Head of caudate nucleus (tissue), 42 donors: ENCODE measurements at regions not wholly inside any gene's neighbourhood (a gene's known extent, or its start where the extent isn't known, plus 50 kb on each side); places are given as distances from the start of the nearest gene placed in this dataset.

Experiments
- DNase-seq, 42 donors: peaks; one replicate each; pipeline versions ENCODE4 v3.0.0 to v3.0.0-alpha.2; 2020 to 2021; ENCODE audit warnings: mixed read lengths in 7 of 42
- intact Hi-C: fragments of 100-400 bp; cut with DNase I; formaldehyde crosslinking; loops from one replicate; pipeline ENCODE4 v1.15.0; 2022

GRCh38 chr10:29926693-29927048 lies 132.7 kb downstream of the JCAD start:
- intact Hi-C loops = loop anchor here (1.0 kb wide), 1 partner anchor 28 kb away; no protein-coding TSS in a partner anchor
- DNase-seq = no peak

- intact Hi-C loops = loop anchor here (1.0 kb wide), 1 partner anchor 28 kb away; no protein-coding TSS in a partner anchor
- DNase-seq = no peak
These were observed 133.4 kb downstream of the JCAD start for GRCh38 chr10:29925771-29926692.

- intact Hi-C loops = no loop called here
- DNase-seq = no peak
These were observed 134.9 kb downstream of the JCAD start for GRCh38 chr10:29924436-29924835.

- DNase-seq = peak in 40 of 42 donors; percentile 8 to 83 (median 54)
- intact Hi-C loops = no loop called here
These were observed 135.9 kb downstream of the JCAD start for GRCh38 chr10:29923416-29923965.

- no peak for DNase-seq
- intact Hi-C loops = no loop called here
These were observed 136.5 kb downstream of the JCAD start for GRCh38 chr10:29922892-29923291.

GRCh38 chr10:29922226-29922625 lies 137.2 kb downstream of the JCAD start:
- DNase-seq = no peak
- intact Hi-C loops = no loop called here

- DNase-seq = peak in 2 of 42 donors; percentile 27 to 37
- intact Hi-C loops = no loop called here
These were observed 138.3 kb downstream of the JCAD start for GRCh38 chr10:29921071-29921446.

GRCh38 chr10:29920408-29921070 lies 138.8 kb downstream of the JCAD start:
- DNase-seq = no peak
- intact Hi-C loops = no loop called here

- intact Hi-C loops = no loop called here
- DNase-seq = no peak
These were observed 140.6 kb downstream of the JCAD start for GRCh38 chr10:29918623-29919400.

- intact Hi-C loops = no loop called here
- DNase-seq = no peak
These were observed 142.1 kb downstream of the JCAD start for GRCh38 chr10:29917311-29917710.

- intact Hi-C loops = no loop called here
- no peak for DNase-seq
These were observed 142.7 kb downstream of the JCAD start for GRCh38 chr10:29916669-29917068.

- no peak for DNase-seq
- intact Hi-C loops = no loop called here
These were observed 144.2 kb downstream of the JCAD start for GRCh38 chr10:29914986-29915785.

GRCh38 chr10:29908962-29909361 lies 150.4 kb downstream of the JCAD start:
- intact Hi-C loops = no loop called here
- no peak for DNase-seq

- no peak for DNase-seq
- intact Hi-C loops = no loop called here
These were observed 158.5 kb downstream of the JCAD start for GRCh38 chr10:29900865-29901264.

- intact Hi-C loops = no loop called here
- DNase-seq = no peak
These were observed 161.2 kb downstream of the JCAD start for GRCh38 chr10:29897999-29898716.

GRCh38 chr10:29897430-29897829 lies 162.0 kb downstream of the JCAD start:
- intact Hi-C loops = no loop called here
- DNase-seq = no peak

- intact Hi-C loops = no loop called here
- no peak for DNase-seq
These were observed 163.3 kb downstream of the JCAD start for GRCh38 chr10:29896053-29896452.

- DNase-seq = peak in 2 of 42 donors; percentile 22 to 39
- intact Hi-C loops = no loop called here
These were observed 163.9 kb downstream of the JCAD start for GRCh38 chr10:29895456-29895855.
